GM12892 (cell line): ENCODE measurements at regions not wholly inside any gene's neighbourhood (a gene's known extent, or its start where the extent isn't known, plus 50 kb on each side); places are given as distances from the start of the nearest gene placed in this dataset.
"Not testable (repeated sequence)": the region's sequence is repeated elsewhere in the genome, so short reads cannot be mapped to it uniquely, and the experiment has no call there.

Source experiments
- DNase-seq: peaks from one replicate; pipeline ENCODE4 v3.0.0; 2011; ENCODE audit not compliant: insufficient read length
- FAIRE-seq: peaks from 2 replicates; lab custom pipeline; 2011; peaks lifted over from hg19 to GRCh38; lab: Jason Lieb, UNC
- POLR2A ChIP-seq: IDR thresholded peaks from 2 replicates; pipeline ENCODE4 v1.6.1; 2011; ENCODE audit warnings: low read depth, low read length, control low read depth
- POLR2AphosphoS5 ChIP-seq: IDR thresholded peaks from 2 replicates; pipeline ENCODE4 v1.6.1; 2011; ENCODE audit warnings: low read depth, low read length, control low read depth
- TAF1 ChIP-seq: IDR thresholded peaks from 2 replicates; pipeline ENCODE4 v1.6.1; 2011; ENCODE audit warnings: low read depth, mild to moderate bottlenecking, control low read depth, low read length, borderline replicate concordance

- DNase-seq, result no peak
- TF ChIP-seq TAF1, result no peak
- no peak for TF ChIP-seq POLR2A
- TF ChIP-seq POLR2AphosphoS5, result no peak
- FAIRE-seq, result no peak
Measured at GRCh38 chr6:27809067-27809938, 102.9 kb downstream of the OR2B2 start.

GRCh38 chr6:27808242-27809066 is 103.7 kb downstream of the OR2B2 start:
- TF ChIP-seq POLR2A, result peak; percentile 83
- TF ChIP-seq POLR2AphosphoS5, result peak; percentile 95
- FAIRE-seq, result peak; percentile 97
- DNase-seq, result not testable (repeated sequence)

- TF ChIP-seq POLR2A, result peak; percentile 63
- peak; percentile 76 for TF ChIP-seq POLR2AphosphoS5
- not testable (repeated sequence) for DNase-seq
- peak; percentile 53 for FAIRE-seq
Measured at GRCh38 chr6:27807441-27808241, 104.6 kb downstream of the OR2B2 start.

DNA sequence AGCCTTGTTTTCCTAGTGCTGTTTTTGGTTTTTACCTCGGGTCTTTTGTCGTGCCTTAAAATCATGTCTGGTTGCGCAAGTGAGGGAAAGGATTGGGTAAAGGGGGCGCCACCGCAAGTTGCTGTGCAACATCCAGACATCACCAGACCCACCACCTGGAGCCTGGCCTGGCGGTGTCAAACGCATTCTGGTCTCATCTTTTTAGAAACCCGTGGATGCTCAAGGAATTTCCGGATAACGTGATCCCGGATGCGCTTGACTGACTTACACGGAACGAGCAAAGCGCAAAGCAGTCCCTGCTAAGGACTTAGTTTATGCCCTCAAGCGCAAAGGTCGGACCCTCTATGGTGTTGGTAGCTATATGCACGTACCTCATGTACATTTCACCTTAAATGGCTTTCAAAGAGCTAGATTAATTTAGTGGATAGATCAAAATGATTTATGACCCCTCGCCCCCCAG is 105.2 kb downstream of the OR2B2 start:
- DNase-seq, result no peak
- no peak for FAIRE-seq
- TF ChIP-seq TAF1 (no peak), POLR2A (0 out of 2 replicates have a peak, but pooled peaks have one; percentile 64), POLR2AphosphoS5 (peak; percentile 76)

- TF ChIP-seq POLR2AphosphoS5, result no peak
- TF ChIP-seq TAF1, result no peak
- TF ChIP-seq POLR2A, result no peak
- FAIRE-seq (no peak), DNase-seq (no peak)
Measured at GRCh38 chr6:27805347-27805746, 106.8 kb downstream of the OR2B2 start.

- TF ChIP-seq TAF1, result no peak
- TF ChIP-seq POLR2A, result no peak
- TF ChIP-seq POLR2AphosphoS5, result no peak
- DNase-seq (no peak), FAIRE-seq (no peak)
Measured at GRCh38 chr6:27804851-27805250, 107.3 kb downstream of the OR2B2 start.

DNA sequence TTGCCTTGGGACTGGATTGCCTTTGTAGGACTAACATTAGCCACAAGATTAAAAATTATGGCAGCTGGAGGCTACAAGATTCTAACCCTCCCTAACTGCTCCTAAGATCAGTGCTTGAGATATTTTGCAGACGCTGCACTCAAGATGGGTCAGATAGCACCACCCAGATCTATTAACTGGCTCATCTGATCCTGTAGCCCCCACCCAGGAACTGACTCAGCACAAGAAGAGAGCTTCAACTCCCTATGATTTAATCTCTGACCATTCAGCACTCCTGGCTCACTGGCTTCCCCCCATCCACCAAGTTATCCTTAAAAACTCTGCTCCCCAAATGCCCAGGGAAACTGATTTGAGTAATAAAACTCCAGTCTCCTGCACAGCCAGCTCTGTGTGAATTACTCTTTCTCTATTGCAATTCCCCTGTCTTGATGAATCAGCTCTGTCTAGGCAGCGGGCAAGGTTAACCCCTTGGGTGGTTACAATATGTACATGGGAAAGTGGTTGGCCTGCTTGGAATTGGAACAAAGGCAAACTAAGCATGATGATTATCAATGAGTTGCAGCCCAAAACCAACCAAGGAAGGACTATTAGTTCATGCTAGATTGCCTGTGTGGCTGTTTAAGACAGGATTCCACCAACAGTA is 111.3 kb downstream of the OR2B2 start:
- DNase-seq, result no peak
- TF ChIP-seq POLR2A (no peak), TAF1 (no peak), POLR2AphosphoS5 (no peak)
- FAIRE-seq, result no peak

DNA sequence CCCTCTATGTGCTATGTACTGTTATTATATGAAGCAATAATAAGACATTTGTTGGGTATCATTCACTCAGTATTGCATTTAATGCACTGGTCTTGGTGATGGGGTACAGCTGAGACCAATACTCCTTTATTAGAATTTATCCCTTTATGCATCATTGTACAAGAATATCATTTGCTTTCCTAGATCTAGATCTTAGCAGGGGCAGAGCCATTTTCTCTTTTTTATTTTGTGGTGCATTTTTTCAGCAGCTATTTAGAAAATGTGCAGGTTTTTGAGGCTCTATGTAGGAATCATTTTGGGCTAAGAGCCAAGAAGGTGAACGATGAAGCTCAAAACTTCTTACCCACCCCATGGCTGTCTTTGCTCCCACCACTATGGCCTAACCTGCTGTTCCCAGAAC is 114.2 kb downstream of the OR2B2 start:
- TF ChIP-seq TAF1 (no peak), POLR2AphosphoS5 (no peak)
- DNase-seq (no peak), FAIRE-seq (no peak)

GRCh38 chr6:27796736-27797481 is 115.3 kb downstream of the OR2B2 start:
- FAIRE-seq, DNase-seq: not testable (repeated sequence)

GRCh38 chr6:27795697-27796494 is 116.3 kb downstream of the OR2B2 start:
- DNase-seq (no peak), FAIRE-seq (no peak)
- TF ChIP-seq TAF1 (no peak), POLR2A (no peak), POLR2AphosphoS5 (no peak)
